DMS114 treated with DMSO at 0.1 percent for 48 hours (cell line): ENCODE measurements at regions not wholly inside any gene's neighbourhood (a gene's known extent, or its start where the extent isn't known, plus 50 kb on each side); places are given as distances from the start of the nearest gene placed in this dataset.

ENCODE experiments used
- DNase-seq: peaks from one replicate; lab custom pipeline; 2025; ENCODE audit not compliant: unreplicated experiment; lab: John Stamatoyannopoulos, UW

DNA sequence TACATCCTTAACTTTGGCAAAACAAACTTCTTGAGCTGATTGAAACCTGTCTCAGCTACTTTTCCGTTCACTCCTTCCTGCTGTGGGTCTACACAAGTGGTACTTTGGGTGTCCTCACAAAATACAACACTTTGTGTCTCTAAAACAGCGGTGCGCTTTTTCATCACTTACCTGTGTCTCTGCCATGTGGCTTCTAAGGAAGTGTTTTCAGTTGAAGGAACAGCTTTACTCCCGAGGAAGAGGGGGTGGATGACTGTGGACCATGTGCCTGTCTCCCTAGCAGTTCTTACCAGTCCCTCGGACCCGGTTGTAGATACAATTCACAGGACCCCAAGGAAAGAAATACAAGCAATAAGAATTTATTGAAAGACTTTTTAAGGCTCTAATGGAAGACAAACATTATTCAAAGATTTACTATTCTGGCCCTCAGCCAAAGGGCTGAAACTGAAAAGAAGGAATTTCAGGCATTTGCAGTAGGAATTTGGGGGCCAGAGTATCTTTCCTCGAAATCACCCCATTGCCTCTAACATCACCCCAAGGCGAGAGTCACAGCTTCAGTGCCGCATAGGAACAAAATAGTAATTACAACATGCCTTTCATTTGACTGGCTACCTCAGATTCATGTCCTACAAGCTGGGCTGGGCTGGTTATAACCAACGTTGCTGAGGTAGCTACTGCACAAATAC lies 246.3 kb downstream of the ACTR3B start:
- DNase-seq = no peak

GRCh38 chr7:153006452-153006851 lies 246.9 kb downstream of the ACTR3B start:
- DNase-seq = no peak

DNA sequence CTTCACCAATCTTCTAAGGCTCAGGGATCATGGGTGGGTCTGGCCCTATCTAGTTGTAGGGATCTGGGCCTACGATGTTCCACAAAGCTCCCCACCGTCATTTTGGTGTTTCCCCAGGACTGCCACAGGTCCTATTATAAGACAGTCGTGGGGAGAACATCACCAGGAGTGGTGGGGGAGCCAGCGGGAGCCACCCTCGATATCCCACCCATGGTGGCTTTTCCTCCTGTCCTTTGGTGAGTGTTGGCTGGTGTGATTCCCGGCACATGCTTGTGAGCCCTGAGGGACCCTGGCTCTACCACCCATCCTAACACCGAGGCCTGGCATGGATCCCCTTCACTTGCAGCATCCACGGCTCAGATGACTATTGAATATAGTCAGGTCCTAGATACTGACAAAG lies 247.4 kb downstream of the ACTR3B start:
- DNase-seq = no peak

DNA sequence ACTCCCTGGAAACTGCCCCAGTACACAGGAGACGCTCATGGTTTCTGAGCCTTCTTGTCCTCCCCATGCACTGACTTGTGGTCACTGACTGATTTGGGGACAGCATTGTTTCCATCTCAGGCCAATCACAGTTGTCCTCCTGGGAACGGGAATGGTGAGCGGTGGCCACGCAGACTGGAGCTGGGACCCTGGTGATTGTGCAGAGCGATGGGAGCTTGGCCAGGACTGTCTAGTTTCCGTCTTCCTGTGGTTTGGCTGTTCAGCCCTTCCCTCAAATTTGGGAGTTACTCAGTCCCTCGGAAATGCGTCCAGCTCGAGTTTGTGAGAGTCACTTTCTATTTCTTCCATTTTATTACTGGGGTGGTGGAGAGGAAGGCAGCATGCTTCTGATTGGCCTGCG lies 250.9 kb downstream of the ACTR3B start:
- DNase-seq = no peak

GRCh38 chr7:153012203-153012602 lies 252.7 kb downstream of the ACTR3B start:
- no peak for DNase-seq

DNA sequence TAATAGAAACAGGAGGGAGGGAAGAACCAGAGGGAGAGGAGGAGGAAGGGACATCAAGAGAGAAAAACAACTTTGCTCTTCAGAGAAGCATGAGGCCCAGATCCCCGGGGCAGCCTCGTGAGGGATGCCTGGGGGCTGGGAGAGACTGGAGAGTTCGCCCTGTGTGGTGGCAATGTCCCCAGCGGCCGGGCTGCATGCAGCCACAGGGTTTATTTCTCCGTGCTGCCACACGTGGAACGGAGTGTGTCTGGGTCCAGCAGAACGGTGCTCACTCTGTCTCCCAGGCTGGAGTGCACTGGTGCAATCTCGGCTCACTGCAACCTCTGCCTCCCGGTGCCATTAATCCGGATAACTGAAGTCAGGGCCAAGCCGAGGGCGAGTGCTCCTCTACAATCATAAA lies 257.7 kb downstream of the ACTR3B start:
- no peak for DNase-seq

DNA sequence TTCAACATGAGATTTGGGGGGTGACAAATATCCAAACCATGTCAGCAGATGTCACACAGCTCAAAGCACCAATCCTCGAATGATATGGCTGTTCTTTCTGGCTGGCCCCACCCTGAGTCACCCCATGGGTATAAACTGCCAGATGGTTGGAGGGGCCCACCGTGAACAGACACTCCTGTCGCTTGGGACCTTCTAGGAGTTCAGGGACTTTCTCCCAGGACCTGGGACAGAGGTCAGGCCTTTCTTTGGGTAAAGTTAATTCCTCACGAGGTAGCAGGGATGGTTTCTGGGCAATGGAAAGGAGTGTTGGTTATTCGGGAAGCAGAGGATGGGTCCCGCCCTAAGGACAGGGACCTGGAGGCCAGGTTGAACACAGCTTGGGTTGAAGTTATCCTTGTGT lies 262.0 kb downstream of the ACTR3B start:
- no peak for DNase-seq

GRCh38 chr7:153022475-153023193 lies 263.1 kb downstream of the ACTR3B start:
- DNase-seq = no peak

DNA sequence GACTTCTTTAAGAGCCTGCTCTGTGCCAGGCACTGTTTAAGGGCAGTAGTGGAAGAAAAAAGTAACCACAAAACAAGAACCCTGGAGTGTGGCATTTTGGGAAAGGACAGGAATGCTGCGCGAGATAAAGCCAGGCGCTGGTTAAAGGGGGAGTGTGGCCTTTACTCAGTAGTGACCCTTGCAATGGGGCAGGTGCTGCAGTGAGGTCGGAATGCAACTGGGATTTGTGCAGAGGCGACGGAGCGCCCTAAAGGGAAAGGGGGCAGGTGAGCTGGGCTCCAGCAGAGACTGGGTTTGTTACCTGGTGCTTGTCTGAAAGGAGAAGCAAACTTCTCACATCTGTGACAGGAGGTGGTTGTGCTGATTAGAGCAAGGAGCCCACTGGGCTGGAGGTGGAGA lies 263.6 kb downstream of the ACTR3B start:
- DNase-seq = no peak

GRCh38 chr7:153027210-153027609 lies 267.7 kb downstream of the ACTR3B start:
- DNase-seq = no peak

DNA sequence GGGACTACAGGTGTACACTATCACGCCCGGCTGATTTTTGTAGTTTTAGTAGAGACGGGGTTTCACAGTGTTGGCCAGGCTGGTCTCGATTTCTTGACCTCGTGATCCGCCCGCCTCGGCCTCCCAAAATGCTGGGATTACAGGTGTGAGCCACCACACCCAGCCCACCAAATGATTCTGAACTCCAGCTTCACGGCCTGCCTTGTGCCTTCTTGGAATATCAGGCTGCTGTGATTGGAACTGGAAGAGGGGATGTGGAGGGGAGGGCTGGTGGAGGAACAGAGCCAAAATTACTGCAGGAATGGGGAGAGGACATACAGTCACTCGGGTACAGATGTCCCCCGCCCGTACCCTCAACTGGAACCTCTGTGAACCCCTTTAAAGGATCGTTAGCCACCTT lies 268.4 kb downstream of the ACTR3B start:
- no peak for DNase-seq

- DNase-seq = no peak
These were observed 271.4 kb downstream of the ACTR3B start for GRCh38 chr7:153030976-153031375.

DNA sequence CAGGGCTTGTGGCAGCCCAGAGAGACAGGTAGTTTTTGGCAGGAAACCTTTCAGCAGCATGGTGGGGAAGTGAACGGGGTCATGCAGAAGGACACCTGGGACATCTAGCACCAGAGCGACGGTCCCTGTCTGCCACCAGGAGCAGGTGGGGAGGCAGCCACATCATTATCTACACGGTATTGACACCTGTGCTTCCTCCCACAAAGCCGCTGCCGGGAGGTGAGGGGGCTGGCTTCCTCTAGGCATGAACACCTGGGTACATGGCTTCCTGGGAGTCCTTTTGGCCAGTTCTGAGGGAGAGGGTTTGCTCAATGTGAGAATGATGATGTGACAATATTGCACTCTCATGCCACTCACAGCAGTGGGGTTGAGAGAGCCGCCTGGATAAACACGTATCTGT lies 275.2 kb downstream of the ACTR3B start:
- DNase-seq = no peak

DNA sequence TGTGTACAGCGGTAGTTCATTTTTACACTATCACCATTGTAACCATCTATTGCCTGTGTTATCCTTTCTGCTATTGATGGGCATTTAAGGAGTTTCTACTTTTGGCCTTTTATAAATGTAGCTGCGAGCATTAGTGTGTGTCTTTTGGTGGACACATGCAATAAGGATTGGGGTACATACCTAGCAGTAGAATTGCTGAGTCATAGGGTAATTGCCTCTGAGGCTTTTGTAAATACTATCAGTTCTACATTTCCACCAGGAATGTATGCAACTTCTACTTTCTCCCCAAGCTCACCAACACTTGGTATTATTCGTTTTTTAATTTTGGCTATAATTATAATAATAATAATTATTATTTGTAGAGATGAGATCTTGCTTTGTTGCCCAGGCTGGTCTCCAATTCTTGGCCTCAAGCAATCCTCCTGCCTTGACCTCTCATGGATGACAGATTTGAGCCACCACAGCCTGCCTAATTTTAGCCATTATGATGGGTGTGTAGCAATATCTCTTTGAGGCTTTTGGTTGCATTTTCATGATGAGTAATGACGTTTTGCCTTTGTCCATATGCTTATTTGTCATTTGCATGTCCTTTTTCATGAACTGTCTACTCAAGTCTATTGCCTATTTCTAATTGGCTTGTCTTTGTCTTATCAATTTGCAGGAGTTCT lies 277.0 kb downstream of the ACTR3B start:
- DNase-seq = no peak

DNA sequence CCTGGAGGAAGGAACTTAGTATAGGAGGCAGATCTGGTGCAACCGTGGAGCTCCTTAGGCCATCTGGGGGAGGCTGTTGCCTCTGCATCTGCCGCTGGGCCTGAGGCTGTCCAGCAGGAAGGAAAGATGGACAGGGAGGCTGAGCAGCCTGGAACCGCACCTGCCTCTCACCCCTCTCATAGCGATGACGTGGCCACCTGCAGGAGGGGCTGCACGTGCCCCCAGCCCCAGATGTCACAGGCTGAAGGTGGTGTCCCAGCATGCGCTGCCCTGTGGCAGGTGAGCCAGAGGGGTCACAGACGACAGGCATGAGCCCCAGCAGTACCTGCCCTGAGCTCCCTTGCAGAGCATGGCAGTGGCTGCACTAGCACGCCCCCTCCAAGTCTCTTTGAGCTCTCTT lies 283.9 kb downstream of the ACTR3B start:
- DNase-seq = no peak

DNA sequence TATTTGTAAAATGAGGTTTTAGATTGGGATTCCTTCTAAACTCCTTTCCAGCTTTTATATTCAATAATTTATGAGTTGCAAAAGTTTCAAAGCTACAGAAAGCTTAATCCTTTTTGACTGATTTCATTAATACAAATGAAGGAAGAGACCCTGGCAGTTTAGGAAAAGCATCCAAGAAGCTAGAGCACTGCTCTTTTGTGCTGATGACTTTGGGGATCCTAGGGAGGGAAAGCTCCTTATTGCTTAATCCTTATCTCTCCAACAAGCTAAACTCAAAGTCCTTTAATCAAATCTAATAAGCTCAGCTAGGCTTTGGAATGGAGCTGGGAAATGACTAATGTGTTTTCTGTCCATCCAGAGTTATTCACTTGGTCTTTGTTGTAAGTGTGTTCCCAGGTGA lies 285.4 kb downstream of the ACTR3B start:
- no peak for DNase-seq

DNA sequence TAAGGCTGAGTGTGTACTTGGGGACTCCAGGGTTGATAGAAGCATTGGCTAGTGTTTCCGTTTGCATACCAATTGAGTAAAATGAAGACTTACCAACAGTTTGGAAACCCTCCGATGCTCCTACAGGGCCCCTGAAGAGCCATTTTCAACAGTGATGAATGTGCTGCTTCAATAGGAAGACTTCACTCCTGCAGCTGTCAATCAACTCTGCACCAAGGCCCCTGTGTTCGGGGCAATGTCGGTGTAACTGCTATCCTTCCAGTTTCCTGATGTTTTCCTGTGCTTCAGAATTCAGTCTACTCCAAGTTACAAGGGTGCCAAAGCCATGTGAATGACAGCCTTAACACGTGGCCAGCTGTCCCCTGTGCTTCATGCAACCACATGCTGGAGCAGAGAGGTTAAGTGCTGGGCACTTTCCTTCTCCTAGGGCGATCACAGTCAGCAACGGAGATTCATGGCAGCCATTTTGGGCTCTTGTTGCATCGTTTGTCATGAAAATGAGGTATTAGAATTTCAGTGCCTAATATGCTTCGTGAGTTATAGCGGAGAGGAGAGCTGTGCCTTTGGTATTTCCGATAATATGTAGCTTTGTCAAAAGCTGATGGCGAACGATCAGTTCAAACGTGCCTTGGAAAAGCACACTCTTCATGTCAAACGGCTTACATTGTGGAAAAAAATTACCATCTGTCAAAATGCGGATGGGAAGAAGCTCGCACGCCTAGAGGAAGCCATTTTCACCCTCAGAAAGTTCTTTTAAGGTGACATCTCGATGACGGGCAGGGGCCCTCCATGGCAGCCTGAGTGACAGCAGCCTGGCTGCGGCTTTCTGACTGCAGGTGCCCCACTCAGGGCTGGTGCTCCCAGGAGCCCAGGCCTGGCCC lies 287.8 kb downstream of the ACTR3B start:
- DNase-seq = no peak

DNA sequence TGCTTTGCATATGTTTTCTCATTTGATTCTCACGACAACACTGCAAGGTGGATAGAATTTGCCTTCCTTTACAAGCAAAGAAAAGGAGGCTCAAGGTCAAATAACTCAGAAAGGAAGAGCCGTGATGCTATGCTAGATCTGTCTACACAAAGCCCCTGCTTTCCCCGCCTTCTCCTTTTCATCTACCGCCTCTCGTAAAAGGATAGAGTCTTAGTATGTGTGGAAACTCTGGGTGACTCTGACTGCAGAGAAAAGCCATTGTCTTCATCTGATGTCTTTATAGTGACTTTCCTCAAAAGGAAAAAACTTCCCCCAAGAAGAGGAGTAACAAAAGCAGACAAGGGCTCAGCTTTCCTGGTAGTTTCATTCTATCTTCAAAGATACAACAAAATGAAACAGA lies 292.7 kb downstream of the ACTR3B start:
- no peak for DNase-seq

DNA sequence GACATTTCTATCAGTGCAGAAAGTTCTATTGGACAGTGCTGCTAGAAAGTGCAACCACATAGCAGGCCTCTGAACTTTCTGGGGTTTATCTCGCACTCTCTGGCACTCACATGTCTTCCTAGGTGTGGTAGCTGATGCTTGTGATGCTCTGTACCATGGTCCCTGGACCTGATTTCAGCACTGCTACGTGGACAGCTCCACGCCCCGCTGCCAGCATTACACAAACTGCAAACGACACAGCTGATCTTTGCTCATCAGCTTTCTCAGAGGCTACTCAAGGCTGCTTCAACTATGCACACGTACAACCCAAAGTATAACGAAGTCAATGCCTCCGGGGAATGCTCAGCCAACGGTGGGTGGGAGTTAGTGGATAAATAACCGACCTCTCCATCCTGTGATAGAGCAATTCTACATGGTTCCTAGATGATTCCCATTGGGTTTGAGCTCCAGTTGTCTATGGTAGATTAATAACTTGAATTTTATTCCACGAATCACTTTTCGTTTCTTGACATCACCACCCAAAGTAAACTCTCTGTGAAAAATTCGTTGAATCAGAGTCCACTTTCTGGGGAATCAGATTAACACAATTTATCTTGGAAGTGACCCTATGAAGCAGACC lies 302.5 kb downstream of the ACTR3B start:
- DNase-seq = no peak

DNA sequence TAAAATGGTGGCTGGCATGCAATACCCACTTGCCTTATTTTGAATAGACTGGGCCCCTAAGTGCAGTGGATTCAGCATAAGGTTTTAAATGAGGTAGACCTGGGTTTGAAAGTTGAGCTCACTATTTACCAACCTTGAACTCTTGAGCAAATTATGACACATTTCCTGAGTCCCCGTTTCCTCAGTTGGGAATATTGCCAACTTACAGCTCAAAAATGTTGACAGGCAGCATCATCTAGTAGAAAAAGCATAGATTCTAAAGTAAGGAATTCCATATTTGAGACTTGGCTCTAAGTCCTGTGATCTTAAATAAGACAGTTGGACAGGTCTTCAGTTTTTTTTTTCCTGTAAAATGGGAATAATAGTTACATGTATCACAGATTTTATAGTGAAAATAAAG lies 305.5 kb downstream of the ACTR3B start:
- DNase-seq = no peak

GRCh38 chr7:153066711-153067110 lies 307.2 kb downstream of the ACTR3B start:
- no peak for DNase-seq
